Esophagus squamous epithelium (tissue), 5 donors: ENCODE measurements at regions not wholly inside any gene's neighbourhood (a gene's known extent, or its start where the extent isn't known, plus 50 kb on each side); places are given as distances from the start of the nearest gene placed in this dataset.
A peak's percentile ranks its signal among the peaks of the same experiment; 100 is the strongest.

ENCODE experiments used
- DNase-seq: peaks from one replicate; lab custom pipeline; 2025; lab: John Stamatoyannopoulos, UW
- H3K27ac ChIP-seq, 4 donors: fragments of 200-600 bp; sonication (generic); one replicate each; pipeline ENCODE4 v1.5.1; 2016 to 2019; ENCODE audit warnings: mild to moderate bottlenecking in 1 of 4
- H3K27me3 ChIP-seq, 4 donors: fragments of 200-600 bp; sonication (generic); 1 replicate in 3 of 4; 2 replicates in 1 of 4; pipeline versions ENCODE4 v1.5.1 to v1.6.0; 2017 to 2021; ENCODE audit warnings: antibody characterized with exemption in 1 of 4
- H3K36me3 ChIP-seq, 3 donors: fragments of 200-600 bp; sonication (generic); one replicate each; pipeline ENCODE4 v1.5.1; 2016 to 2019
- H3K4me1 ChIP-seq, 3 donors: fragments of 200-600 bp; sonication (generic); one replicate each; pipeline ENCODE4 v1.5.1; 2017 to 2019
- H3K4me3 ChIP-seq, 4 donors: fragments of 200-600 bp; sonication (generic); 1 replicate in 3 of 4; 2 replicates in 1 of 4; pipeline ENCODE4 v1.5.1; 2016 to 2019; ENCODE audit warnings: mild to moderate bottlenecking in 2 of 4, moderate library complexity in 1 of 4
- H3K9me3 ChIP-seq, 3 donors: fragments of 200-600 bp; sonication (generic); one replicate each; pipeline ENCODE4 v1.5.1; 2016 to 2019
- POLR2A ChIP-seq, 4 donors: fragments of 450-650 bp; IDR thresholded peaks; one replicate each; pipeline ENCODE4 v1.6.1; 2017; ENCODE audit warnings: antibody characterized with exemption in 4 of 4, mild to moderate bottlenecking in 4 of 4, moderate library complexity in 3 of 4
- WGBS, 2 donors: methylation state at CpG; one replicate each; pipeline ENCODE4 v1.1.5; 2018; 5-methylcytosine and 5-hydroxymethylcytosine counted together
- intact Hi-C: fragments of 100-400 bp; cut with DNase I; formaldehyde crosslinking; loops from one replicate; pipeline ENCODE4 v1.15.0; 2022
- TF ChIP-seq, protein P1 (sequence below), 6 experiments: fragments of 450-650 bp in 4 of 6; fragments of 200-600 bp in 2 of 6; sonication (generic) in 2 of 6; IDR thresholded peaks; one replicate each; pipeline ENCODE4 v1.5.1; 2016 to 2019; ENCODE audit warnings: antibody characterized with exemption in 6 of 6, mild to moderate bottlenecking in 4 of 6, moderate library complexity in 4 of 6
- donor health status: DM: yes; HTN: yes; CAD: no.

DNA sequence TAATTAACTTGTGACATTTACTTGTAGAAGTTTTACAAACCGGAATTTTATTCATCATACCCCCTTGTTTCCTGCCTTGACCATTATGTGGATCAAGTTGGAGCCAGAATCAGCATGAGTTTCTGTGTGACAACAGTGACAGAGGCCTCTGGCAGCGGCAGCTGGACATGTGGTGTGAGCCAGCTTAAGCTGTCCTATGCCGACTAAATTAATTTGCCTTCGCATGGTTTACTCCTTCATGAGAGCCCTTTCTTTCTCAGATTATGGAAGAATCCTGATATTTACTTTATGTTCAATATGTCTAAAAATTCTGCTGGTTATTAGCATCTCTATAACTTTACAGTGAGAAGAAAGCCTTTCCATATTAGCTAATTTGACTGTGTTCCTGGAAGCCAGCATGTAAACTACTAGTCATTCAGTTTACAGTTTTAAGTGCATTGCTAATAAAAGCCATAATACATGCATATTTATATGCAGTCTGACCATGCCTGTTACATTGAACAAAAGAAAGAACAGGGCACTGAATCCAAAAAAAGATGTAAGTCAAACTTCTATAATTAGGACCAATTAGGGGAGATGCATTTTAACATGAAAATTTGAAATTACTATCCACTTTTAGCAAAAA is 495.8 kb upstream of the ACVR2A start:
- peaks cover 0 to 15% (median 2%) of the 10 kb centered on the region in 3 donors for H3K9me3 ChIP-seq
- no peaks in the 10 kb centered on the region for H3K36me3 ChIP-seq
- no peaks in the 10 kb centered on the region for H3K27me3 ChIP-seq
- intact Hi-C loops, result no loop called here
- no peaks in the 10 kb centered on the region for H3K4me1 ChIP-seq
- WGBS, 2 donors, result 81 to 89% methylated on average over 4 of the region's 4 CpGs
- DNase-seq, result no peak
- no peak overlapping the region for H3K4me3 ChIP-seq
- TF ChIP-seq, protein P1, sequence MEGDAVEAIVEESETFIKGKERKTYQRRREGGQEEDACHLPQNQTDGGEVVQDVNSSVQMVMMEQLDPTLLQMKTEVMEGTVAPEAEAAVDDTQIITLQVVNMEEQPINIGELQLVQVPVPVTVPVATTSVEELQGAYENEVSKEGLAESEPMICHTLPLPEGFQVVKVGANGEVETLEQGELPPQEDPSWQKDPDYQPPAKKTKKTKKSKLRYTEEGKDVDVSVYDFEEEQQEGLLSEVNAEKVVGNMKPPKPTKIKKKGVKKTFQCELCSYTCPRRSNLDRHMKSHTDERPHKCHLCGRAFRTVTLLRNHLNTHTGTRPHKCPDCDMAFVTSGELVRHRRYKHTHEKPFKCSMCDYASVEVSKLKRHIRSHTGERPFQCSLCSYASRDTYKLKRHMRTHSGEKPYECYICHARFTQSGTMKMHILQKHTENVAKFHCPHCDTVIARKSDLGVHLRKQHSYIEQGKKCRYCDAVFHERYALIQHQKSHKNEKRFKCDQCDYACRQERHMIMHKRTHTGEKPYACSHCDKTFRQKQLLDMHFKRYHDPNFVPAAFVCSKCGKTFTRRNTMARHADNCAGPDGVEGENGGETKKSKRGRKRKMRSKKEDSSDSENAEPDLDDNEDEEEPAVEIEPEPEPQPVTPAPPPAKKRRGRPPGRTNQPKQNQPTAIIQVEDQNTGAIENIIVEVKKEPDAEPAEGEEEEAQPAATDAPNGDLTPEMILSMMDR (IDR thresholded peaks at IDR 0.05), result no peak
- TF ChIP-seq POLR2A (IDR thresholded peaks at IDR 0.05), result no peak
- no peak overlapping the region for H3K27ac ChIP-seq

DNA sequence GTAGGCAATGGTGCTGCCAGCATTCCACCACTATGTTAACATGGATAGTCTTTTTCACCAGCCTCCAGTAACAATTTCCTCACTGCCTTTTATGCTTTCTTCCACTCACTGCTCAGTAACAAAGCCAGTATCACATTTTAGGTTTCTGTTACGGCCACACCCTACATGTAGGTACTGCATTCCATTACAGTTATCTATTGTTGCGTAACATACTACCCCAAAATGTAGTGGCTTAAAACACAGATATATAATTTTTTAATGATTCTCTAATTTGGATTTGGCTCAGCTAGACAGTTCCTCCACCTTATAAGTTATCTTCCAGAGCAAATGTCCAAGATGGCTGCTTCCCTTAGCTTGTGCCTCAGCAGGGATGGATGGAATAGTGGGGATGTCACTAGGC is 498.7 kb upstream of the ACVR2A start:
- Histone ChIP-seq H3K9me3 (peaks cover 0 to 15% (median 2%) of the 10 kb centered on the region in 3 donors), H3K27me3 (no peaks in the 10 kb centered on the region), H3K27ac (no peak overlapping the region), H3K4me1 (no peaks in the 10 kb centered on the region), H3K36me3 (no peaks in the 10 kb centered on the region), H3K4me3 (no peak overlapping the region)
- TF ChIP-seq, protein P1 (IDR thresholded peaks at IDR 0.05), result no peak
- no peak for TF ChIP-seq POLR2A (IDR thresholded peaks at IDR 0.05)
- intact Hi-C loops, result no loop called here
- no peak for DNase-seq
- WGBS, 2 donors, result 90 to 100% methylated on average over 2 of the region's 2 CpGs

DNA sequence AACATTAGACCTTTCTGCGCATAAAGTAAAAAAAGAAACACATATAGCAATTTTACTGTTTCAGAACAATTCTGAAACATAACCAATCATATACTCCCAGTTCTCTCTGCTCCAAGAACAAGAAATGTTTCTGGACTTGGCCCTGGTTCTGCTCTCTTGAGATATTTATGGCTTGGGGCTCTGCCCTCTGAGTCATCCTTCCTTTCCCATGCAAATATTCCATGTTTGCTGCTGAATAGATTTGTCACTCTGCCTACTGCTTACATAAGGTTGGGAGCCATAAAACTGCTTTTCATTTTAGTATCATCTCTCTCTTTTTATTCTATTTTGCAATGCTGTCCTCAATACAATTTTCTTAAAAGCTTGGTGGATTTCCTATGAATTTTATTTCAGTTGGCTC is 499.6 kb upstream of the ACVR2A start:
- Histone ChIP-seq H3K27me3 (no peaks in the 10 kb centered on the region), H3K36me3 (no peaks in the 10 kb centered on the region), H3K27ac (no peak overlapping the region), H3K9me3 (peaks cover 0 to 15% (median 2%) of the 10 kb centered on the region in 3 donors), H3K4me1 (no peaks in the 10 kb centered on the region), H3K4me3 (no peak overlapping the region)
- no peak for DNase-seq
- TF ChIP-seq, protein P1 (IDR thresholded peaks at IDR 0.05), result no peak
- no peak for TF ChIP-seq POLR2A (IDR thresholded peaks at IDR 0.05)
- intact Hi-C loops, result no loop called here
- 94 to 100% methylated on average over 1 of the region's 1 CpG for WGBS, 2 donors

DNA sequence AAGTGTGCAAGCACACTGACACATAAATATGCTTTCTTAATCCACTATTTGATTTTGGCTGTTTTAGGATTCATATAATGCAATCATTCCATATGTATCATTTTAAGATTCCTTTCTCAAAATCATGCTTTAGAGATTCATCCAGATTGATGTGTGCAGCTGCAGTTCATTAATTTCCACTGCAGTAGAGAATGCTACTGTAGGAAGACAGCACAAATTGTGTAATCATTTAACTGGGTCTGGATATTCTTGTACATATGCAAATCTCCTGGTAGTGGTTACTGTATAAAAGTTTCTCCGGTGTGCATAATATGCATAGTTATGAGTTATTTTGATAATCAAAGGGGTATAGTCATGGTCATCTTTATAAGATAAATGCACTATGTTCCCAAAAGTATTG is 502.5 kb upstream of the ACVR2A start:
- 81 to 96% methylated on average over 1 of the region's 1 CpG for WGBS, 2 donors
- H3K27me3 ChIP-seq, result no peaks in the 10 kb centered on the region
- TF ChIP-seq, protein P1 (IDR thresholded peaks at IDR 0.05), result no peak
- TF ChIP-seq POLR2A (IDR thresholded peaks at IDR 0.05), result no peak

DNA sequence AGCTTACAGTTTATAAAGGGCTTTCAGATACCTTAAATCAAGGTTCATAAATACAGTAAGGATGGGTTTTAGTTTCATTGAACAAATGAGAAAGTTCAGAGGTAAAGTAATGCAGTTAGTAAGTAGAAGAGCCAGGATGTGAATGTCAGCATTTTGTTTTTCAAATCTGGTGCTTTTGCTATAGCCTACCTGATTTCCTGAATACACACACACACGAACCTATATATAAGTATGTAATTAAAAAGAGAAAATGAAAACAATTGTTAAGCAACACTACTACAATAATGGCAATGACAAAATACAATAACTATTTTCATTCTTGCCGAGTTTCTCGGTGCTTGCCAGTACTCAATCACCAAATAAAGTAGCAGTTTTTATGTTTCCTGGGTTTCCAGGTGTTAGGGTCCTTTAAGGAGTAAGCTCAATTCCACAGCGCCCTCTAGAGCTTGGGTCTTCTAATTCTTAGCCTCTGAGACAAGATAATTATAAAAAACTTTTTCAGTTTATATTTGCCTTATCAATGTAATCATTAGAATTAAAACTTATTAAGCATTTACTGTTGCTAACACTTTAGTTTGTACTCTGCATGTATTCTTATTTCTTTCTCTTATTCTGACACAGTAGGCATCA is 512.9 kb upstream of the ACVR2A start:
- no peak for DNase-seq
- no peaks in the 10 kb centered on the region for H3K36me3 ChIP-seq
- no peaks in the 10 kb centered on the region for H3K27me3 ChIP-seq
- intact Hi-C loops, result no loop called here
- H3K9me3 ChIP-seq, result no peaks in the 10 kb centered on the region
- TF ChIP-seq, protein P1 (IDR thresholded peaks at IDR 0.05), result peak in 5 of 6 experiments; percentile 40 to 66 (median 45)
- no peak for TF ChIP-seq POLR2A (IDR thresholded peaks at IDR 0.05)
- H3K27ac ChIP-seq, result no peak overlapping the region
- H3K4me1 ChIP-seq, result no peaks in the 10 kb centered on the region
- 27 to 29% methylated on average over 4 of the region's 4 CpGs for WGBS, 2 donors
- no peak overlapping the region for H3K4me3 ChIP-seq

More for the DNA sequence above, 502.5 kb upstream of the ACVR2A start:
- DNase-seq, result no peak
- no peak overlapping the region for H3K4me3 ChIP-seq
- no peaks in the 10 kb centered on the region for H3K36me3 ChIP-seq
- H3K27ac ChIP-seq, result no peak overlapping the region
- H3K4me1 ChIP-seq, result no peaks in the 10 kb centered on the region
- intact Hi-C loops, result no loop called here
- peaks cover 0 to 15% (median 2%) of the 10 kb centered on the region in 3 donors for H3K9me3 ChIP-seq
